Activated CD4-positive, CD25-positive, alpha-beta regulatory T cell treated with anti-CD3 and anti-CD28 coated beads, Interleukin-2, amount 50 U/mL, for 72 hours (primary cell): ENCODE measurements at regions not wholly inside any gene's neighbourhood (a gene's known extent, or its start where the extent isn't known, plus 50 kb on each side); places are given as distances from the start of the nearest gene placed in this dataset.

Experiments
- DNase-seq: peaks from one replicate; pipeline ENCODE4 v3.0.0; 2021

DNA sequence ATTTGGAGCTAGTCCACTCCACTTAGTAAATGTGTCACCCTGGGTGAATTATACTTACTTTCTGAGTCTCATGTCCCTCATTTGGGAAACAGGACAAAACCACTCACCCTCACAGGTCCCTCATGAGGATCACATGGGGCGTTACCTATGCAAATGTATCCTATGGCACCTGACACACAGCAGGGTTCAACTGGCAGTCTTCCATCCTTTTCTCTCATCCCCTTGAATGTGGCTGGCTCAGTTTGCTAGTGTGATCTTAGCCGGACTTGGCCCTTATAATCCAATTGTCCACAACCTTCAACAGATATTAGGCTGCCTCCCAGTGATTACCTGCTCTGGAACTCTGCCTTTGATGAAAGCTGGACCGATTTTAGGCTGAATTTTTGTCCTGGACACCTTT, 308.8 kb downstream of the MAP2K6 start:
- no peak for DNase-seq

DNA sequence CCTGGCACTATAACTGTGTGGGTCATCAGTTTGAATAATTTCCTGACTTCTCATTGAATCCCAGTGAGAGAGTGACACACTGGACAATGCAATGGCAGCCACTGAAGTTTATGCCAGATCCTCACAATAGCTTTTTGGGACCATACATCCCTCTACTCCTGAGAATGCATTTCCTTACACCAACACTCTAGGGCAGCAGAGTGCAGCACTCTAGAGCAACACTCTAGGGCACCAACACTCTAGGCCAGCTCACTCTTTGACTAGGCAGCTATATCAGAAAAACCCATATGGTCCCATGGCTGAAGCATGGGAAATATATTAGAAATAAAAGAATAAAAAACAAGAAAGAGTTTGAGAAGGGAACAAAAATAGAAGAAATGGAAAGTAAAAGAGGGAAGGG, 309.2 kb downstream of the MAP2K6 start:
- no peak for DNase-seq

DNA sequence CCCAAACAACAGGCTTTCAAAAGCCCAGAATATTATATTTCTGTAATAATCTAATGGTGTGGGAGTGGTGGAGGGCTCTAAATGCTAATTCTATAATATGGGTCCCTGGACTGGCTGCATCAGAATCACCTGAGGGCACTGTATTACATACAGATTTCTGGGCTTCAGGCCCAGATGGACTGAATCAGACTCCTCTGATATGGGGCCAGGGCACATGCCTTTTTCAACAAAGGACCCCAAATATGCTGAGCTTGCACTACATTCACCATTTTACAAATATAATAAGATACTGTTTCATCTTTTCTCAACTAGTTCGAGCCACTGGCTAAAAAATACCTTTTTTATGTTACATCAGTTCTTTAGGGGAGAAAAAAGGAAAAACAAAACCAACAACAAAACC, 309.7 kb downstream of the MAP2K6 start:
- DNase-seq, result no peak

DNA sequence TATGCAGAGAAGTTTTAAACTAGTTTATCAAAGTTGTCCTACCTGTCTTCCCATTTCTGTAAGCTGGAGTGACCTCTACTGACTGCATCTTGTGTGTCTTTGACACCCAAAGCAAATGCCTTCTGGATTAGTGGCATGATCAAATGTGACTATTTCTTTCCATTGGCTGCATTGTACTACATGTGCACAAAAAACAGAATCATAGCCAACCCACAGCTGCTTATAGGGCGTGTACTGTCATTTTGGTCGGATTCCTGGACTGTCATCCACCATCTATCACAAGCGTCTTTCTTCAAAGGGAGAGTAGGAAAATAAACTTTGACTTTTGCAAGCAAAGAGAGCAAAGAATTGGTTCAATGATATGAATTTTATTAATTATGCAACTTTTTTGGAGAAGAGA, 310.6 kb downstream of the MAP2K6 start:
- no peak for DNase-seq

DNA sequence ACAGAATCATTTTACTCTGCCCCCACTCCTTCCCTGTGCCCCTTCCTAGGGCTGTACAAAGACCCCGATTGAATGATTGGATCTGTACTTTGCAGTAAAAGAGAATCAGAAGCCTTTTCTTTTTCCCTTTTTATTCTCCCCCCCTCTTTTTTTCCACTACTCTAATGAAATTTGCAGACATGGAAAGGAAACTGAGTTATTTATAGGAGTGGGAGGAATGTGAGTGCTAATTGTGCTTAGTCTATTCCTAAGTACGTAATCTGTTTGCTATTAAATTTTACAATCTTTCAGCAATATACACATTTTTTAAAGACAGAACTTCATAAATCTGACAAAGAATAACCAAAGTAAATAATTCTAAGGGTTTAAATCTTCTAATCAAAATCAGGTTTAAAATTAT, 314.3 kb downstream of the MAP2K6 start:
- no peak for DNase-seq

DNA sequence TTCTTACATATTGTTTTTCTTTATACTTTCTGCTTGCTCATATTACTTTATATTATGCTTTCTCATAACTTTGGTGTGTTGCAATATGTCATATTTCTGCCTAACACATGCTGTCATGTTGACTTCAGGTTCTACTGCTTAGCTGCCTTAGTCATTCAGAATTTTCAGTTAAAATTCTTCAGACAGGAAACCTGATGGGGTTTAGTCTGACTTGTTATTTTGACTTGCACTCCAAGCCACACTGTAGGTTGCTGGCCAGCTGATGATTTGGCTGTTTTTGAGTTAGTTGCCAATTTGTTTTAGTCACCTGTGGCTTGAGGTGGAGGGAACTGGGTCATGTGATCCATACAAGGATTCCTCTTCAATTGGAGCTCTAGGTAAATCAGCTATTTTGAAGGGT, 315.4 kb downstream of the MAP2K6 start:
- no peak for DNase-seq

DNA sequence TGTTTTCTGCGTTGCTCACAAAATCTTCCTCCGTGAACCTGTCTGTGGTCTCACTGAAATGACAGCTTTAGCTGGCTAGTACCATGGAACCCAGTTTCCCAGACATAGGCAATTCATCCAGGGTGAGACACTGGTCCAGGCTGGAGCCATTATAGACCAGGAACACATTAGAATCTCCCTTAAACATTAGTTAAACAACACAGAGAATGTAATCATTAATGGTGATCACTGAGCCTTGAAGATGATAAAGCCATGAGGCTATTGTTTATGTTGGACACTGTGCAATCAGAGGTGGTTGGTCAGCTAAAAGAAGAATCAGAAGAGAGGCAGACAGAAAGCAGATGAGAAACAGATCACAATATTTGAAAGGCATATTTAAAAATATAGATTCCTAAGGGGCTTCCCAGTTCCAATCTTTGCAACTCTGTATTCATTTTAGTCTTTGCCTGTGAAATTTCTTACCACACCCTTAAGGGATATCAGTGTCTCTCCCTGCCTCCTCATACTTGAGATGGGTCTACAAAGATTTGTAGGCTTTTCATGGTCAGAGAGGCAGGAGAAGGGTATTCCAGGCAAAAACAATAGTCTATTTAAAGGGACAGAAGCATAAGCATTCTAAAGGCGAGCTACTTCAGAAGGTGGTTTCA, 317.9 kb downstream of the MAP2K6 start:
- no peak for DNase-seq

DNA sequence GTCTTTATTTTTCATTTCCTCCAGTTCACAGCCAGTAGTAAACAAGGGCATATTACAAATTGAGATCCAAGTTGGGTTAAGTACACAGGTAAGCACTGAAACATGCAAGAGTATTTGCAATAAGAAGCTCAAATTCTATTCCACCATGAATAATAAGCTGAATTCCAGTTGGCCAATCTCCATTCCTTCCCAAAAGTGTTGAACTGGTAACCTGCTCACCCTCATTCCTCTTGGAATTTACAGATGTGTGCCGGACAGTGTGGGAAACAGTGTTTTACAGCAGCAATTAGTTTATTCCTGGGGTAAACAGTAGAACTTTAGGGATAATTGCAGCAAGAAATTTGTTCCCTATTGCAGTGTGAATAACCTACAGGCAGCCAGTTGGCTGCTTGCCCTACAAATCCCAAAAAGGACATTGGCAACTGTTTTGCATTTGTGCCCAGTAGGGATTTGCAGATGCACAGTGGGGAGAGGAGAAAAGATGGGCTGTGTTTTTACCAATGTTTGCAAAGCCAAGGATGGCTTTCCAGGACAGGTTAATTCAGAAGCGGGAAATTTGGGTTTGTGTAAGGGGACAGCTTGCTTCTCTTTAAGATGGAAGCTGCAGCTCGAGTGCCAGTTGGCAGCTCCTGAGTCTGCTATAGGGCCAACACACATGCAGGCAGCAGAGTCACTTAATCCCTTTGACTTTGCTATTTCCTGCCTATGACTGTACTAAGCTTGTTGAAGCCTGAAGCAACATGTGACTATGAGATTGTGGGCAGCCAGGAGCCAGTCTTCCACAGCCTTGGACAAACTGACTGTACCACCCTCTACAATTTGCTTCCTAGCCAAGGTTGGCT, 318.9 kb downstream of the MAP2K6 start:
- DNase-seq, result no peak

DNA sequence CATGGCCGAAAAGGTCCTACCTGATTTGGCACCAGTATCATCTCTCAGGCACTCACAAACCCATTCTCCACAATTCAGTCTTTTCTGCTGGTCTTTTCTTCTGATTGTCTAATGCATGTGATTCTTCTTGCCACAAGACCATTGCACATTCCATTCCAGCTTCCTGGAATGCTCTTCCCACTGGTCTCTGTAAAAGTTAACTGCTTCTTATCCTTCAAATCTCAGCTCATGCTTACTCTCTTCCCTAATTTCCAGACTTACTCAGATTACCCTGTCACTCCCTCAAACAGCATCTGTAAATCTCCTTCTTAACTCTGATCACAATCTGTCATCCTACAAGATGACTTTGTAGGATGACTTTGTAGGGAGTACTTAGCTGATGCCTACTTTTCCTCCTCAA, 320.2 kb downstream of the MAP2K6 start:
- no peak for DNase-seq

DNA sequence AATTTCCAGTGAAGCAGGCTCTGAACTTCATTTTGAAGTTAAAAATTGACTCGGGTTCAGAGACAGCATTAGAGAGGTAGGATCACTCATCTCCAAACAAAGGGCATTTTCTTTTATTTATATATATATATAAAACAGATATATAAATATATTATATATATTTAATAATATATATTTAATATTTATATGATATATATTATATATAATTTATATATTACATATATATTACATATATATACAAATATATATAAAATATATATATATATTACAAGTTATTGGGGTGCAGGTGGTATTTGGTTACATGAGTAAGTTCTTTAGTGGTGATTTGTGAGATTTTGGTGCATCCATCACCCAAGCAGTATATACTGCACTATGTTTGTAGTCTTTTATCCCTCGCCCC, 320.8 kb downstream of the MAP2K6 start:
- no peak for DNase-seq

DNA sequence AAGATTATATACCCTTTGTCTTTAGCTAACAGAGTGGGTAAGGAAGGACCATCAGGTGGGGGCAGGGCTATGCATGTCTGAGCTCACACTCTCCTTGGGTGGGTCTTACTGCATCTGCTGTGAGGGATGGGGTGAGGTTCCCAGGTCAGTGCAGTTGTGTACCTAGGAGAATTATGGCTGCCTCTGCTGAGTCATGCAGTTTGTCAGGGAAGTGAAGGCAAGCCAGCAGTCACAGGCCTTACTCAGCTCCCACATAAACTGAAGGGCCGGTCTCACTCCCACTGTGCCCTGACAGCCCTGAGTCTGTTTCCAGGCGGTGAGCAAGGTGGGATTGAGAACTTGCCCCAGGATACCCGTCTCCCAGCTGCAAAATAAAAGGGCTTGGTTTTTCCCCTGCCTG, 328.6 kb downstream of the MAP2K6 start:
- no peak for DNase-seq

DNA sequence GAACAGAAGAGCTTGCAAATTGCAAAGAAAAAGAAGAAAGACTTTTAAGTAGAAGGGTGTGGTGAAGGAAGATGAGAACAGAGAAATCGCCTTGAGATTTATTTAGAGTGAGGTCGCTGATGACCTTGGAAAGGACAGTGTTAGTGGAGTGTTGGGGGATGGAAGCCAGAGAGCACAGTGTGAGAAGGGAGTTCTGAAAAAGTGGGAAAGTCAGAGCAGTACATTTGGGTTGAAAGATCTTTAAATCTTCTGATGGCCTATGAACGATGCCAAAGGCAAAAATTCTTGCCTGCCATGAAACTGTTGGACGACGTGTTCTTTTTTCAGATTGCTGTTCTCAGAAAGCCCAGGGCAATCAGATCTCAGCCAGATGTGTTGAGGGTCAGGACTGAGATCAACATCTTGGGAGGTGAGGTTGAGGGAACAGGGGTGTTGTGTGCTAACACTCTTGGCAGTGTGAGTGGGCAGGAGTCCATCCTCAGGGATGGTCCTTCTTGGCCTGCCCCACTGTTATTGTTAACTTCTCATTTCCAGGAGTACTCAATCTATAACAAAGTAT, 330.1 kb downstream of the MAP2K6 start:
- DNase-seq, result no peak

DNA sequence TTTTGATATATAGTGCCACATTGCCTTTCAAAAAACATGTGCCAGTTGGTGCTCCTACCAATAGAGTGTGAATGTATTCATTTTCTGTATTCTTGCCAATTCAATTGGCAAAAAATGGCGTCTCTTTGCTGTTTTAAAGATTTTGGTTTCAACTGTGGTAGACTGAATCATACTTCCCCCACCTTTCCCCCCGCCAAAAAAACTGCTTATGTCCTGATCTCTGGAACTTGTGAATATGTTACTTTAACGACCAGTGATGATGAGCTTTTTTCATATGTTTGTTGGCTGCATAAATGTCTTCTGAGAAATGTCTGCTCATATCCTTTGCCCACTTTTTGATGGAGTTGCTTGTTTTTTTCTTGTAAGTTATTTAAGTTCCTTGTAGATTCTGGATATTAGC, 325.1 kb upstream of the KCNJ16 start:
- DNase-seq, result no peak

DNA sequence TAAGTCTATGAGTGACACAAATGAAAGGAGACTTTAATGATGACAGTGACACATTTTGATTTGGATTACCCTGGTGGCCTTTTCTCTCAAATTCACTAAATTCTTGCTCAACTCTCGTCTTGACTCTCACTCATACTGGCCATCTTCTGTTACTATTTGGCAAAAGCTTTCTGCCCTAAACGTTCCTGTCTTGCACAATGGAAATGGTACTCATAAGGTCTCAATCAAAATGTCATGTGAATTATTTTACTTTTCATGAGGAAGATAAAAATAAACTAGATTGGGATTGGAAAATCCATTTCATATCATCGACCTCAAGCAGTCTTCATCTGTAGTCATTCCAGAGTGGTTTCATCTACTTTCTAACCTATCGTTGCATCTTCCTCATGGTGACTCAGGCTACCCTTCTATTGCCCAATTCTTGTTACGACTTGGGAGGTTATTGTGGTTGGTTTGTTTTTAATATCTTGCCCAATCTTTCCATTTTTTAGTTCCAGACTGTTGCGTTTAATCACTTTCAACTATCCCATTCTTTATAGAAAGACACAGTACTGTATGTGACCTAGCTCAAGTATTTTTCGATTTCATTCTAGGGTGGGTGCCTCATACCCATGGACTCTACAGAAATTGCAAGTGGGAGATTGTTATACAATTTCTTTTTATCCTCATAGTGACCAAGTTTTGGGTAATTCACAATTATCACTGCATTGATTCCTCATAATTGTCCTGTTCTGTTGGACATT, 317.2 kb upstream of the KCNJ16 start:
- no peak for DNase-seq

DNA sequence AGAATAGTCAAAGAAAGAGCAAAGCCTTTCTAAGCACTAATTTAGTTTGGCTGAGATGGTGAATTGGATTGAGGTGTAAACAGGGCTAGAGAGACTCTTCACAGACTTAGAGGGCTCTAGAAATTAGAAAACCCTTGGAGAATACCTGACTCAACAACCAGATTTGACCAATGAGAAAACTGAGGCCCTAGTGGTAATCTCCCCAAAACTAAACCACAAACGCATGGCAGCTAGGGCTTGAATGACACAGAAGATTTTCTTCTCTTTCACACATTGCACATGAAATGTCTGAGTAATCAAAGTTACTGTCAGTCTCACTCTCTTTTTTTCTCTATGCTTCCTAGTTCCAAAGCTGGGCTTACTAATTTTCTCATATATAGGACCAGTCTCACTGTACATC, 314.5 kb upstream of the KCNJ16 start:
- no peak for DNase-seq

DNA sequence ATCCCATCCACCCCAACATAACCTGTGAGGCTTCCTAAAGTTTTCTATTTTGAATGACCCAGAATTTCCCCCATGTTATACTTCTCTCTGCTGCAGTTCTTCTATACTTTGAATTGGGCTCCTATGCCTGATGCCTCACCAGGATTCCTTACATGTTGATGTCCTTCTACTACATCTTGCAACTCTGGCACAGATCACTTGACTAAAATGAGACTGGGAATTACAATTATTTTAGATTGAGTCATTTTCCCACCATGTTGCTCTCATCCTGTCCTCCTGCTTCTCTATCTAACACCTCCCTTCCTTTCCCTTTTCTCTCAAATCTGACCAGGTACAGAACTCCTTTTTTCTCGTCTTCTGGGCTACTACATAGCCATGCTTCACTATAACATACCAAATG, 314.0 kb upstream of the KCNJ16 start:
- no peak for DNase-seq

DNA sequence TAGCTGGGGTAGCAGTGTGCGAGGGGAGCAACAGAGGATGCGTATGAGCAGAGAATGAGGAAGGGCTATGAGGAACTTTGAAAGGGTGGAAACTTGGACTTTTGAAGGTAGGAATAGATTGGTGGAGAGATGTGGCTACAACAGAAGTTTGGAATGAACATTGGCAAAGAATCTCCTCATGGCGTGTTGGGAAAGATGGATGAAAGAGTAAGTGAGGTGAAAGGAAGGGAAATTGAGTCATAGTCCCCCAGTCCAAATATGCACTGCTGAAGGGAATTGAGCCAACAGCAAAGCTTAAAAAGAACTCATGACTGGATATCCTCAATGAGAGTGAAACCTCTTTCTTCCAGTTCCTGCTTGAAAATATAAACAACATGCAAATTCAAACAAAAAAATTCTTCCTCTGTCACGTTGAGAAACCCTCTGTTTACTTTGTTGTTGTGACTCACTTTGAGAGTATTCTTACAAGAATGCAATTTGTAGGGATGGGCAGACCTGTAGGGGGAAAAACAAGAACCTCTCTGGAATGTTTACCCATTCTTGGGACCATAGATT, 313.2 kb upstream of the KCNJ16 start:
- DNase-seq, result no peak

DNA sequence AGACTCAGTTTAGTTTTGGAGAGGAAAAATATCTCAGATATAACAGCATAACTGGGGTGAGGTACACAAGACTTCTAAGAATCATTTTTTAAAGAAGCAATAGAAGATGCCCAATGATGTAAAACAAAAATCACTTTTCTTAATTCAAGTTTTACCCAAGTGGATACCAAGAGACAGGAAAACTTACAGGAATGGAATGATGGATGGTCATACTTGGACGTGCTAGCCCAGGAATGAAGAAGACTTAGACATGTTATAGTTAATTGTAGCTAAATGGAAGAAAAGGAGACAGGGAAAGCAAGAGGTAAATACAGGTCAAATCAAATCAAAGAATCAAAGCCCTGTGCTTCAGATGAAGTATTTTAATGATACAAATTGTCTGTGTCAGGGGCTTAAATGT, 312.7 kb upstream of the KCNJ16 start:
- no peak for DNase-seq

DNA sequence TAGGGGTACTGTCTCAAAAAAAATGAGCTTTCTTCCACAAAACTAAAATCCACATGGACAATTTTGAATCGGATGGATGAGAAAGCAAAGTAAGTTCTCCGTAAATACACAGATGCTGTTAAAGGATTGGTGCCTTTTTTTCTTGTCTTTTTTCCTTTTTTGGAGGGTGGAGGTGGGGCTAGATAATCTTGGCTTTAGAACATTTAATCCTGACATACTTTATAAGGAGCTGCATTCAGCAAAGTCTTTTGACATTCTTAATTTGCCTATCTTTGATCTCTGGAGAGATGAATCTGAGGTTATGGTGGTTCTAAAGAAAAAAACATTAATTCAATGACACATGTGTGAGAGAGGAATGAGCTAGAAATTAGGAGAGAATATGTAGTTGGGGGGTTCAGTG, 312.3 kb upstream of the KCNJ16 start:
- no peak for DNase-seq

DNA sequence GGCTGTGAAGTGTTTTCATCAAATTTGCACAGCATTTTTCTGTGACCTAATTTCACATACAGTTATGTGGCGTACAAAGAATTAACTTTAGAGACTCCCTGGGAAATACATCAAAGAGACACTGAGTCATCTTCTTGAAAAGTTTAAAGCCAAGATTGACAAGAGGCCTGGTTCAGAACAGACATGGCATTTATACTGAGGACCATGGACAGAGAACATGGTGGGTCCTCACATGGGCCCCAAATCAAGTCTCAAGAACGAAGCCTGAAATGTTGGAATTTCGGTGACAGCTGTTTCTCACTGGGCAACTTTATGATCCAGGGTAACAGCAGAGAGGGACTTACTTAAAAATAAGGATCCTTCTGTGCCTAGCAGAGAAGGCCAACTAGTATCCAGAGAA, 311.5 kb upstream of the KCNJ16 start:
- no peak for DNase-seq

DNA sequence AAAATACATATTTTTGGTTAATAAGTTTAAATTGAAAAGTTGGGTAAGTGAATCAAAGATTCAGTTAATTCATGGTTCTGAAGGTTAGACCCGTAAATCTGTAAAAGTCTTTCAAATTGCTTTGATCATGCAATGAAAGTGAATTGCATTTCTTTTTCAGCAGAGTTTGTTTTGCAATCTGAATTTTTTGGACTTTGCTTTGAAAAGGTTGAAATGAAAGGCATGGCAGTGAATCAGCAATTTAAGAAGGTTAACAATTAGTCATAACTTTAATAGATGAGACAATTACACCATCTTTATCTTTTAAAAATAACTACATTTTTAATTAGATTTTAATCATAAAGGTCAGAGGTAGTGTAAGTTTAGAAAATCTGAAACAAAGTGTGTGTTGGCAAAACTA, 310.9 kb upstream of the KCNJ16 start:
- DNase-seq, result no peak

DNA sequence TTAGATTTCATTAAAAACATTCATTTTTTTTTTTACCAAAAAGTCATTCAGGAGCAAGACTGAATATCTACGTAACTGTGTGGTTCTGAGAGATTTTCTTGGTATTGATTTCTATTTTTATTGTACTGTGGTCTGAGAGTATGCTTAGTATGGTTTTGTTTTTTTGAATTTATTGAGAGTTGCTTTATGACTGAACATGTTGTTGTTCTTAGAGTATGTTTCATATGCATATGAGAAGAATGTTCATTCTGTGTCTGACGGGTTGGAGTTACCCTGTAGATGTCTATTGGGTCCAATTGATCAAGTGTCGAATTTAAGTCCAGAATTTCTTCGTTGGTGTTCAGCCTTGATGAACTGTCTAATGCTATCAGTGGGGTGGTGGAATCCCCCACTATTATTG, 306.0 kb upstream of the KCNJ16 start:
- DNase-seq, result no peak

DNA sequence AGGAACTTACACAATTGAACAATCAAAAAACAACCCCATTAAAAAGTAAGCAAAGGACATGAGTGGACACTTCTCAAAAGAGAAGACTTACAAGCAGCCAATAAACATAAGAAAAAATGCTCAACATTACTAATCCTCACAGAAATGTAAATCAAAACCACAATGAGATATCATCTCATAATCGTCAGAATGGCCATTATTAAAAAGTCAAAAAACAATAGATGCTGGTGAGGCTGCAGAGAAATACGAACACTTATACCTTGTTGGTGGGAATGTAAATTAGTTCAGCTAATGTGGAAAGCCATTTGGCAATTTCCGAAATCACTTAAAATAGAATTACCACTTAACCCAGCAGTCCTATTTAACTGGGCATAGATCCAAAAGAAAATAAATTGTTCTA, 301.9 kb upstream of the KCNJ16 start:
- no peak for DNase-seq
